Central memory CD4-positive, alpha-beta T cell (primary cell): ENCODE measurements at regions not wholly inside any gene's neighbourhood (a gene's known extent, or its start where the extent isn't known, plus 50 kb on each side); places are given as distances from the start of the nearest gene placed in this dataset.
A peak's percentile ranks its signal among the peaks of the same experiment; 100 is the strongest.
"Not testable (repeated sequence)": the region's sequence is repeated elsewhere in the genome, so short reads cannot be mapped to it uniquely, and the experiment has no call there.

Experiments used
- DNase-seq: peaks from one replicate; pipeline ENCODE4 v3.0.0; 2022

- DNase-seq = no peak
These were observed 258.1 kb upstream of the AGTR2 start for GRCh38 chrX:115912372-115912897.

GRCh38 chrX:115913575-115913974 lies 257.0 kb upstream of the AGTR2 start:
- no peak for DNase-seq

- not testable (repeated sequence) for DNase-seq
These were observed 254.9 kb upstream of the AGTR2 start for GRCh38 chrX:115915625-115916024.

GRCh38 chrX:115929480-115929879 lies 241.1 kb upstream of the AGTR2 start:
- DNase-seq = no peak

- no peak for DNase-seq
These were observed 234.5 kb upstream of the AGTR2 start for GRCh38 chrX:115936008-115936407.

- DNase-seq = no peak
These were observed 231.5 kb upstream of the AGTR2 start for GRCh38 chrX:115939070-115939469.

GRCh38 chrX:115939636-115940160 lies 230.8 kb upstream of the AGTR2 start:
- no peak for DNase-seq

GRCh38 chrX:115940348-115940747 lies 230.2 kb upstream of the AGTR2 start:
- no peak for DNase-seq

GRCh38 chrX:115940888-115941332 lies 229.6 kb upstream of the AGTR2 start:
- peak; percentile 74 for DNase-seq

GRCh38 chrX:115941388-115941787 lies 229.2 kb upstream of the AGTR2 start:
- DNase-seq = no peak

- DNase-seq = no peak
These were observed 224.5 kb upstream of the AGTR2 start for GRCh38 chrX:115946059-115946458.

- no peak for DNase-seq
These were observed 222.3 kb upstream of the AGTR2 start for GRCh38 chrX:115948018-115948923.

- DNase-seq = peak; percentile 8
These were observed 220.4 kb upstream of the AGTR2 start for GRCh38 chrX:115949900-115950822.

GRCh38 chrX:115952417-115953092 lies 218.0 kb upstream of the AGTR2 start:
- no peak for DNase-seq

- no peak for DNase-seq
These were observed 212.6 kb upstream of the AGTR2 start for GRCh38 chrX:115957862-115958490.

- no peak for DNase-seq
These were observed 211.7 kb upstream of the AGTR2 start for GRCh38 chrX:115958687-115959359.

- DNase-seq = no peak
These were observed 210.0 kb upstream of the AGTR2 start for GRCh38 chrX:115960440-115961084.

GRCh38 chrX:115966920-115967319 lies 203.6 kb upstream of the AGTR2 start:
- no peak for DNase-seq

GRCh38 chrX:115968436-115969252 lies 201.9 kb upstream of the AGTR2 start:
- no peak for DNase-seq

- no peak for DNase-seq
These were observed 199.8 kb upstream of the AGTR2 start for GRCh38 chrX:115970718-115971117.
